GM21526 (cell line): ENCODE measurements at regions not wholly inside any gene's neighbourhood (a gene's known extent, or its start where the extent isn't known, plus 50 kb on each side); places are given as distances from the start of the nearest gene placed in this dataset.

Experiments
- ATAC-seq: cut with Tn5 transposase; IDR thresholded peaks from one replicate; pipeline ENCODE4 v1.9.1; 2021; ENCODE audit warnings: moderate library complexity; ENCODE audit not compliant: unreplicated experiment, low FRiP score

- ATAC-seq: no peak
Measured at GRCh38 chr16:79498928-79499327, 101.6 kb downstream of the MAF start.

GRCh38 chr16:79497606-79498350, 102.8 kb downstream of the MAF start:
- no peak for ATAC-seq

GRCh38 chr16:79493911-79494310, 106.6 kb downstream of the MAF start:
- ATAC-seq: no peak

- no peak for ATAC-seq
Measured at GRCh38 chr16:79492036-79492435, 108.5 kb downstream of the MAF start.

GRCh38 chr16:79485020-79485419, 115.5 kb downstream of the MAF start:
- ATAC-seq: no peak

GRCh38 chr16:79484237-79484636, 116.3 kb downstream of the MAF start:
- ATAC-seq: no peak

- ATAC-seq: no peak
Measured at GRCh38 chr16:79483336-79483735, 117.2 kb downstream of the MAF start.

GRCh38 chr16:79482011-79482410, 118.5 kb downstream of the MAF start:
- no peak for ATAC-seq

- no peak for ATAC-seq
Measured at GRCh38 chr16:79480929-79481328, 119.6 kb downstream of the MAF start.

GRCh38 chr16:79480056-79480455, 120.5 kb downstream of the MAF start:
- ATAC-seq: no peak

GRCh38 chr16:79476580-79476979, 124.0 kb downstream of the MAF start:
- no peak for ATAC-seq

GRCh38 chr16:79475841-79476240, 124.7 kb downstream of the MAF start:
- no peak for ATAC-seq

GRCh38 chr16:79473456-79473855, 127.1 kb downstream of the MAF start:
- ATAC-seq: no peak

GRCh38 chr16:79472426-79472825, 128.1 kb downstream of the MAF start:
- no peak for ATAC-seq

- no peak for ATAC-seq
Measured at GRCh38 chr16:79469999-79470398, 130.5 kb downstream of the MAF start.

- ATAC-seq: no peak
Measured at GRCh38 chr16:79468631-79469030, 131.9 kb downstream of the MAF start.

- ATAC-seq: no peak
Measured at GRCh38 chr16:79468121-79468552, 132.4 kb downstream of the MAF start.

GRCh38 chr16:79466111-79466510, 134.4 kb downstream of the MAF start:
- ATAC-seq: no peak

- no peak for ATAC-seq
Measured at GRCh38 chr16:79463841-79464240, 136.7 kb downstream of the MAF start.

- ATAC-seq: no peak
Measured at GRCh38 chr16:79456036-79456435, 144.5 kb downstream of the MAF start.

- no peak for ATAC-seq
Measured at GRCh38 chr16:79452671-79453070, 147.9 kb downstream of the MAF start.

GRCh38 chr16:79451196-79451816, 149.2 kb downstream of the MAF start:
- ATAC-seq: peak; percentile 77
